ENCODE measurements at regions not wholly inside any gene's neighbourhood (a gene's known extent, or its start where the extent isn't known, plus 50 kb on each side); places are given as distances from the start of the nearest gene placed in this dataset.

- TF ChIP-seq, protein P1, sequence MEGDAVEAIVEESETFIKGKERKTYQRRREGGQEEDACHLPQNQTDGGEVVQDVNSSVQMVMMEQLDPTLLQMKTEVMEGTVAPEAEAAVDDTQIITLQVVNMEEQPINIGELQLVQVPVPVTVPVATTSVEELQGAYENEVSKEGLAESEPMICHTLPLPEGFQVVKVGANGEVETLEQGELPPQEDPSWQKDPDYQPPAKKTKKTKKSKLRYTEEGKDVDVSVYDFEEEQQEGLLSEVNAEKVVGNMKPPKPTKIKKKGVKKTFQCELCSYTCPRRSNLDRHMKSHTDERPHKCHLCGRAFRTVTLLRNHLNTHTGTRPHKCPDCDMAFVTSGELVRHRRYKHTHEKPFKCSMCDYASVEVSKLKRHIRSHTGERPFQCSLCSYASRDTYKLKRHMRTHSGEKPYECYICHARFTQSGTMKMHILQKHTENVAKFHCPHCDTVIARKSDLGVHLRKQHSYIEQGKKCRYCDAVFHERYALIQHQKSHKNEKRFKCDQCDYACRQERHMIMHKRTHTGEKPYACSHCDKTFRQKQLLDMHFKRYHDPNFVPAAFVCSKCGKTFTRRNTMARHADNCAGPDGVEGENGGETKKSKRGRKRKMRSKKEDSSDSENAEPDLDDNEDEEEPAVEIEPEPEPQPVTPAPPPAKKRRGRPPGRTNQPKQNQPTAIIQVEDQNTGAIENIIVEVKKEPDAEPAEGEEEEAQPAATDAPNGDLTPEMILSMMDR (IDR thresholded peaks at IDR 0.05) = no peak
- no peak for TF ChIP-seq POLR2AphosphoS5 (IDR thresholded peaks at IDR 0.05)
These were observed 93.3 kb upstream of the PRSS58 start for GRCh38 chr7:142351145-142351544.
